HFF-Myc (cell line): ENCODE measurements at regions not wholly inside any gene's neighbourhood (a gene's known extent, or its start where the extent isn't known, plus 50 kb on each side); places are given as distances from the start of the nearest gene placed in this dataset.
"Not testable (repeated sequence)": the region's sequence is repeated elsewhere in the genome, so short reads cannot be mapped to it uniquely, and the experiment has no call there.

Experiments
- DNase-seq: peaks from one replicate; pipeline ENCODE4 v3.0.0-alpha.2; 2011; ENCODE audit warnings: low read depth; ENCODE audit errors: extremely low read depth
- H3K4me3 ChIP-seq: replicated peaks from 2 replicates; pipeline ENCODE4 v1.5.1; 2011; ENCODE audit warnings: low read depth, mild to moderate bottlenecking, control low read depth, low read length
- TF ChIP-seq, protein P1 (sequence below): IDR thresholded peaks from 2 replicates; pipeline ENCODE4 v1.5.1; 2012; ENCODE audit warnings: mild to moderate bottlenecking, low read depth, low read length, control low read depth; ENCODE audit errors: missing control alignments

DNA sequence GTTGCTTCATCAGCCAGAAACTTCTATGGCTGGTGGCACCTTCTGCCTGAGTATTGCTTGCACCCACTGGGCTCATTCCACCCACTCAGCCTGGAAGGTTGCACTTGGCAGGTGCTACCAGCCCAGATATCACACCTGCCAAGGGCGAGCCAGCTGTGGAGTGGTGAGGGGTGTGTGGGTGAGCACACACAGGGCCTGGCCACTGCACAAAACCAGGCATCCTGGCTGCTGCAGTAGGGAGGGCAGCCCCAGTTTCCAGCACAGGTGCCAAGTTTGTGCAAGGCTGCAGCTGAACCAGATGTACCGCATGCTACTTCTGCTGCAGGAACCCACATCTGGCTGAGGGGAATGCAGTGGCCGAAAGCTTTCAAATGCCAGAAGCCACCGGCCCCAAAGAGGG lies 1147.8 kb downstream of the FSCB start:
- no peak for DNase-seq
- H3K4me3 ChIP-seq = no peak overlapping the region
- TF ChIP-seq, protein P1, sequence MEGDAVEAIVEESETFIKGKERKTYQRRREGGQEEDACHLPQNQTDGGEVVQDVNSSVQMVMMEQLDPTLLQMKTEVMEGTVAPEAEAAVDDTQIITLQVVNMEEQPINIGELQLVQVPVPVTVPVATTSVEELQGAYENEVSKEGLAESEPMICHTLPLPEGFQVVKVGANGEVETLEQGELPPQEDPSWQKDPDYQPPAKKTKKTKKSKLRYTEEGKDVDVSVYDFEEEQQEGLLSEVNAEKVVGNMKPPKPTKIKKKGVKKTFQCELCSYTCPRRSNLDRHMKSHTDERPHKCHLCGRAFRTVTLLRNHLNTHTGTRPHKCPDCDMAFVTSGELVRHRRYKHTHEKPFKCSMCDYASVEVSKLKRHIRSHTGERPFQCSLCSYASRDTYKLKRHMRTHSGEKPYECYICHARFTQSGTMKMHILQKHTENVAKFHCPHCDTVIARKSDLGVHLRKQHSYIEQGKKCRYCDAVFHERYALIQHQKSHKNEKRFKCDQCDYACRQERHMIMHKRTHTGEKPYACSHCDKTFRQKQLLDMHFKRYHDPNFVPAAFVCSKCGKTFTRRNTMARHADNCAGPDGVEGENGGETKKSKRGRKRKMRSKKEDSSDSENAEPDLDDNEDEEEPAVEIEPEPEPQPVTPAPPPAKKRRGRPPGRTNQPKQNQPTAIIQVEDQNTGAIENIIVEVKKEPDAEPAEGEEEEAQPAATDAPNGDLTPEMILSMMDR = no peak

DNA sequence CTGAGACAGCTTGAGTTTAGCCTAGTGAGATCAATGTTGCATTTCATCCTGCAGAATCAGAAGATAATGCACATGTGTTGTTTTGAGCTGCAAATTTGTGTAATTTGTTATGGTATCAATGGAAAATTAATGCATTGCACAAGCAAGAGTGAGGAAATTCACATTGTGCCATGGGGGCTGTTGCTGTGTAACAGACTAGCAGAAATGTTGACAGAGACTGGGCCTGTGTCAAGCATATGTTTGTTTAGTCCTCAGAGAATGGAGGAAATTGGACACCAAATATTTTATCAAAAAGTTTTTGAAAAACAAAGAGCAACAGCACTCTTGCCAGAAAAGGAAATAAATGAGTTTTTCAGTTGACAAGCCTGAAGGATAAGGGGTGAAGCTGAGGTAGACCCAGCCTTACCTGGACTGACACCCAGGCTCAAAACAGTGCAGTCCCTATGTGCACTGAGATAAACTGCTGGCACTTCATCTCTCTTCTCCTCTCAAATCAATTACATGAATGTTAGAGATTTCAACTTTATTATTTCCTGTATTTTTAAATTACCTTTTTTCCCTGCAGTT lies 1150.0 kb downstream of the FSCB start:
- DNase-seq = no peak
- no peak overlapping the region for H3K4me3 ChIP-seq
- TF ChIP-seq, protein P1 = no peak

DNA sequence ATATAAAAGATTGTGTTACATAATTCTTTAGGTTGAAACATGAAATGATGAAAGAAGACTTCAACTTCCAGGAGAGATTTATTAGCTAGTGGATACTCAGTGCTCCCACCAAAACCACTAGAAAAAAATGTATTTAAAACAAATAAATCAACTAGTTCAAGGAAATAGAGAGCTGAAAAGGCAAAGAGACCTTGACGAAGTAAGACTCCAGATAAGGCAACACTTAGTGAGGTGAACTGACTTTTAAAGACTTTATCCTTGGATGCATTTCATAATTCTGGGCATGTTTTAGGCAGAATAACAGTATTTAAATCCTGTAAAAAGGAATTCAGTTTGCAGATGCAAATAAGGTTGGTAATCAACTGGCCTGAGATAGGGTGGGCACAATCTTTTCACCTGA lies 1150.7 kb downstream of the FSCB start:
- no peak overlapping the region for H3K4me3 ChIP-seq
- TF ChIP-seq, protein P1 = no peak
- no peak for DNase-seq

DNA sequence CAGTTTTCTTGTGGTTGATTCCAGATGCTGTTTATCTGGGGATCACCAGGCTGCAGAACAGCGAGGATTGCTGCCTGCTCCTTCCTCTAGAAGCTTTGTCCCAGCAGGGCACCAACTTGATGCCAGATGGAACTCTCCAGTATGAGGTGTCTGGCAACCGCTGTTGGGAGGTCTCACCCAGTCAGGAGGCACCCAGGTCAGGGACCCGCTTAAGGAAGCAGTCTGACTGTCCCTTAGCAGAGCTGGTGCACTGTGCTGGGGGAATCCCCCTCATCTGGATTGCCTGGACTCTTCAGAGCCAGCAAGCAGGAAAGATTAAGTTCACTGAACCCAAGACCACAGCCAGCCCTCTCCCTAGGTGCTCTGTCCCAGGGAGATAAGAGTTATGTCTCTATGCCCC lies 1165.2 kb downstream of the FSCB start:
- H3K4me3 ChIP-seq = no peak overlapping the region
- TF ChIP-seq, protein P1 = no peak
- no peak for DNase-seq

DNA sequence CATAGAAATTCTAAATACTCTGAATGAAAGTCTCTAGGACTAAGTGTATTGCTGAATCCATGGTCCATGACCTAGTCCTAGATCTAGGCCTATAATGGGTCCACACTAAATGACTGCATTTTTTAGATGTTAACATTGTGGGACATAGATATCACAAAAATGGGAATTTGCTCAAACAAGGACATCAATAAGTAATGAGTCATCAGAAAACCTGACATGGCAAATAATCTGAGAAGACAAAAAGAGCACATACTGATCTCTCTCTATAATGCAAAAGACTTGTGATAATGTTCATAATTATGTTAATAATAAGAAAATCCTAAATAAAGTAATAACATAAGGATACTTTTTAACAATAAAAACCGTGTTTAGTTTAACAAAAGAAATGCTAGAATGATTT lies 1168.4 kb downstream of the FSCB start:
- TF ChIP-seq, protein P1 = no peak
- no peak for DNase-seq
- H3K4me3 ChIP-seq = no peak overlapping the region

DNA sequence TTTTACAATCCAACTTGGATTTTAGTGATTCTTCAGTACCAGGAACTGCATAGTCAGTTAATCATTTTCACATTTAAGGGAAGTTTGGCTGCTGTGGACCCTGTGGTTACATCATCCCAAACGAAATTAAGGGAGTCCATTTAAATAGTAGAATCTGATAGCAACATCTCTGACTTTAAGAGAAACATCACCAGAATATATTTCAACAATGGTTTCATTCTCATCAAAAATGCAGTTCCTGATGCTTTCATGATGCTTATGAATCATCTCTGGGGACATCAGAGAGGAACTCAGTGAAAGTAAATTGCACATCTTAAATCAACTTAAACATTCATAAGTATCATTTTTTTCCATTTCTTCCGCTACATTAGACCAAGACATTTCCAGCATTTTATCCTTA lies 1170.7 kb downstream of the FSCB start:
- no peak for DNase-seq
- H3K4me3 ChIP-seq = no peak overlapping the region
- TF ChIP-seq, protein P1 = no peak

DNA sequence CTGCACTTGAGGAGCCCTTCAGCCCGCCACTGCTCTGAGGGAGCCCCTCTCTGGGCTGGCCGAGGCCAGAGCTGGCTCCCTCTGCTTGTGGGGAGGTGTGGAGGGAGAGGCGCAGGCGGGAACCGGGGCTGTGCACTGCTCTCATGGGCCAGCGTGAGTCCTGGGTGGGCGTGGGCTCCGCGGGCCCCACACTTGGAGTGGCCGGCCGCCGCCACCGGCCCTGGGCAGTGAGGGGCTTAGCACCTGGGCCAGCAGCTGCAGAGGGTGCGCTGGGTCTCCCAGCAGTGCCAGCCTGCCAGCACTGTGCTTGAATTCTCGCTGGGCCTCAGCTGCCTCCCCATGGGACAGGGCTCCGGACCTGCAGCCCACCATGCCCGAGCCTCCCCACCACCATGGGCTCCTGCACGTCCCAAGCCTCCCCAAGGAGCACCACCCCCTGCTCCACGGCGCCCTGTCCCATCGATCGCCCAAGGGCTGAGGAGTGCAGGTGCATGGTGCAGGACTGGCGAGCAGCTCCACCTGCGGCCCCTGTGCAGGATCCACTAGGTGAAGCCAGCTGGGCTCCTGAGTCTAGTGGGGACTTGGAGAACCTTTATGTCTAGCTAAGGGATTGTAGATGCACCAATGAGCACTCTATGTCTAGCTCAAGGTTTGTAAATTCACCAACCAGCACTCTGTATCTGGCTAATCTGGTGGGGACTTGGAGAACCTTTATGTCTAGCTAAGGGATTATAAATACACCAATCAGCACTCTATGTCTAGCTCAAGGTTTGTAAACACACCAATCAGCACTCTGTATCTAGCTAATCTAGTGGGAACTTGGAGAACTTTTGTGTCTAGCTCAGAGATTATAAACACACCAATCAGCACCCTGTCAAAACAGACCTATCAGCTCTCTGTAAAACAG lies 1180.3 kb downstream of the FSCB start:
- not testable (repeated sequence) for H3K4me3 ChIP-seq, DNase-seq
